Calu3 (cell line): ENCODE measurements at regions not wholly inside any gene's neighbourhood (a gene's known extent, or its start where the extent isn't known, plus 50 kb on each side); places are given as distances from the start of the nearest gene placed in this dataset.
"Not testable (repeated sequence)": the region's sequence is repeated elsewhere in the genome, so short reads cannot be mapped to it uniquely, and the experiment has no call there.

Source experiments
- BruUV-seq: library from RNA; stranded (reverse); fragments of 400-500 nt; replicated peaks from 2 replicates; lab custom pipeline; 2021; lab: Mats Ljungman, UMichigan
- CTCF ChIA-PET: fragments of 300-600 bp; sonication (Branson Sonifier 250); formaldehyde crosslinking; loops from one replicate; lab custom pipeline; 2022; ENCODE audit warnings: antibody characterized with exemption; lab: Charles Lee
- DNase-seq: peaks from one replicate; pipeline ENCODE4 v3.0.0; 2022
- H3K27ac Mint-ChIP-seq: one replicate; pipeline ENCODE4 v1.8.0; 2022; ENCODE audit warnings: mixed read lengths; ENCODE audit not compliant: unreplicated experiment
- H3K27me3 Mint-ChIP-seq: one replicate; pipeline ENCODE4 v1.8.0; 2022; ENCODE audit warnings: mixed read lengths; ENCODE audit not compliant: unreplicated experiment
- H3K36me3 Mint-ChIP-seq: one replicate; pipeline ENCODE4 v1.8.0; 2022; ENCODE audit warnings: mild to moderate bottlenecking, moderate library complexity, mixed read lengths; ENCODE audit not compliant: insufficient read depth, unreplicated experiment
- H3K4me1 Mint-ChIP-seq: one replicate; pipeline ENCODE4 v1.8.0; 2022; ENCODE audit warnings: mild to moderate bottlenecking, low read depth, mixed read lengths; ENCODE audit not compliant: unreplicated experiment
- H3K4me3 Mint-ChIP-seq: one replicate; pipeline ENCODE4 v1.8.0; 2022; ENCODE audit warnings: mild to moderate bottlenecking, low read depth, moderate library complexity, mixed read lengths; ENCODE audit not compliant: unreplicated experiment
- H3K9me3 Mint-ChIP-seq: one replicate; pipeline ENCODE4 v1.8.0; 2022; ENCODE audit warnings: low read depth, mixed read lengths; ENCODE audit not compliant: unreplicated experiment
- intact Hi-C: fragments of 100-400 bp; cut with micrococcal nuclease; formaldehyde crosslinking; loops from one replicate; pipeline ENCODE4 v1.10.0; 2022; ENCODE audit not compliant: unreplicated experiment

GRCh38 chr16:29270923-29271322 is 135.6 kb downstream of the NPIPB11 start:
- H3K27ac Mint-ChIP-seq, CTCF ChIA-PET, BruUV-seq, H3K4me1 Mint-ChIP-seq, H3K27me3 Mint-ChIP-seq, intact Hi-C loops, H3K4me3 Mint-ChIP-seq, DNase-seq, H3K9me3 Mint-ChIP-seq: not testable (repeated sequence)
- peaks cover 12% of the 10 kb centered on the region for H3K36me3 Mint-ChIP-seq

GRCh38 chr16:29270033-29270432 is 136.5 kb downstream of the NPIPB11 start:
- intact Hi-C loops, H3K27ac Mint-ChIP-seq, H3K27me3 Mint-ChIP-seq, BruUV-seq, H3K9me3 Mint-ChIP-seq, DNase-seq, CTCF ChIA-PET, H3K4me3 Mint-ChIP-seq: not testable (repeated sequence)
- peaks cover 19% of the 10 kb centered on the region for H3K36me3 Mint-ChIP-seq
- H3K4me1 Mint-ChIP-seq = peaks cover 11% of the 10 kb centered on the region

- H3K36me3 Mint-ChIP-seq = peaks cover 26% of the 10 kb centered on the region
- intact Hi-C loops, BruUV-seq, H3K9me3 Mint-ChIP-seq, H3K4me3 Mint-ChIP-seq, DNase-seq, H3K27me3 Mint-ChIP-seq, CTCF ChIA-PET: not testable (repeated sequence)
- peaks cover 18% of the 10 kb centered on the region for H3K4me1 Mint-ChIP-seq
- H3K27ac Mint-ChIP-seq = peak overlapping the region; percentile 39
Measured at GRCh38 chr16:29269192-29269811, 137.2 kb downstream of the NPIPB11 start.

- peaks cover 32% of the 10 kb centered on the region for H3K36me3 Mint-ChIP-seq
- H3K27me3 Mint-ChIP-seq, BruUV-seq, H3K9me3 Mint-ChIP-seq, DNase-seq, H3K4me3 Mint-ChIP-seq, intact Hi-C loops, CTCF ChIA-PET: not testable (repeated sequence)
- peaks cover 23% of the 10 kb centered on the region for H3K4me1 Mint-ChIP-seq
- peak overlapping the region; percentile 39 for H3K27ac Mint-ChIP-seq
Measured at GRCh38 chr16:29268785-29269191, 137.7 kb downstream of the NPIPB11 start.

GRCh38 chr16:29268348-29268747 is 138.2 kb downstream of the NPIPB11 start:
- peaks cover 23% of the 10 kb centered on the region for H3K4me1 Mint-ChIP-seq
- not testable (repeated sequence) for BruUV-seq, H3K27me3 Mint-ChIP-seq

GRCh38 chr16:29267891-29268290 is 138.6 kb downstream of the NPIPB11 start:
- H3K9me3 Mint-ChIP-seq, intact Hi-C loops, DNase-seq, H3K4me3 Mint-ChIP-seq, CTCF ChIA-PET, BruUV-seq, H3K27me3 Mint-ChIP-seq, H3K27ac Mint-ChIP-seq: not testable (repeated sequence)
- Mint-ChIP-seq H3K4me1 (peaks cover 26% of the 10 kb centered on the region), H3K36me3 (peaks cover 41% of the 10 kb centered on the region)

More at GRCh38 chr16:29268348-29268747, 138.2 kb downstream of the NPIPB11 start:
- H3K4me3 Mint-ChIP-seq, DNase-seq, H3K9me3 Mint-ChIP-seq, CTCF ChIA-PET, intact Hi-C loops: not testable (repeated sequence)
- Mint-ChIP-seq H3K36me3 (peaks cover 36% of the 10 kb centered on the region), H3K27ac (peak overlapping the region; percentile 39)

GRCh38 chr16:29267055-29267619 is 139.4 kb downstream of the NPIPB11 start:
- Mint-ChIP-seq H3K4me3 (peak overlapping the region; percentile 20), H3K4me1 (peaks cover 34% of the 10 kb centered on the region), H3K27ac (peak overlapping the region; percentile 89), H3K36me3 (peaks cover 48% of the 10 kb centered on the region)
- CTCF ChIA-PET, intact Hi-C loops, BruUV-seq, H3K27me3 Mint-ChIP-seq, H3K9me3 Mint-ChIP-seq, DNase-seq: not testable (repeated sequence)

GRCh38 chr16:29266612-29267011 is 139.9 kb downstream of the NPIPB11 start:
- DNase-seq, BruUV-seq, H3K27me3 Mint-ChIP-seq, intact Hi-C loops, H3K9me3 Mint-ChIP-seq, CTCF ChIA-PET: not testable (repeated sequence)
- Mint-ChIP-seq H3K27ac (peak overlapping the region; percentile 89), H3K36me3 (peaks cover 53% of the 10 kb centered on the region), H3K4me1 (peaks cover 39% of the 10 kb centered on the region), H3K4me3 (peak overlapping the region; percentile 20)

GRCh38 chr16:29265255-29265853 is 141.2 kb downstream of the NPIPB11 start:
- BruUV-seq, H3K27me3 Mint-ChIP-seq: not testable (repeated sequence)

More at GRCh38 chr16:29265255-29265853, 141.2 kb downstream of the NPIPB11 start:
- H3K36me3 Mint-ChIP-seq = peaks cover 60% of the 10 kb centered on the region
- CTCF ChIA-PET, H3K9me3 Mint-ChIP-seq, intact Hi-C loops, H3K4me3 Mint-ChIP-seq: not testable (repeated sequence)
- peak overlapping the region; percentile 95 for H3K27ac Mint-ChIP-seq
- DNase-seq = peak; percentile 97
- peaks cover 46% of the 10 kb centered on the region for H3K4me1 Mint-ChIP-seq
